ENCODE measurements at regions not wholly inside any gene's neighbourhood (a gene's known extent, or its start where the extent isn't known, plus 50 kb on each side); places are given as distances from the start of the nearest gene placed in this dataset.

- WGBS, 5 donors, result 61 to 91% (median 75%) methylated on average over 4 of the region's 4 CpGs
- TF ChIP-seq EP300 (IDR thresholded peaks at IDR 0.05) (no peak), POLR2A (IDR thresholded peaks at IDR 0.05) (no peak), POLR2AphosphoS5 (IDR thresholded peaks at IDR 0.05) (no peak), CTCF (IDR thresholded peaks at IDR 0.05) (no peak)
- Histone ChIP-seq H3K4me3 (no peak overlapping the region), H3K9me3 (no peaks in the 10 kb centered on the region), H3K27me3 (no peaks in the 10 kb centered on the region), H3K27ac (no peak overlapping the region), H3K4me1 (no peaks in the 10 kb centered on the region), H3K36me3 (no peaks in the 10 kb centered on the region)
- no peak for DNase-seq
- intact Hi-C loops (cut with DNase I; ENCODE audit: low total_unique reads), result no loop called here
Measured at GRCh38 chrX:8345473-8345872, 119.2 kb upstream of the VCX3B start.

GRCh38 chrX:8346060-8346459 is 118.6 kb upstream of the VCX3B start:
- Histone ChIP-seq H3K36me3 (no peaks in the 10 kb centered on the region), H3K4me1 (no peaks in the 10 kb centered on the region), H3K4me3 (no peak overlapping the region), H3K9me3 (no peaks in the 10 kb centered on the region), H3K27ac (no peak overlapping the region), H3K27me3 (no peaks in the 10 kb centered on the region)
- intact Hi-C loops (cut with DNase I; ENCODE audit: low total_unique reads), result no loop called here
- TF ChIP-seq CTCF (IDR thresholded peaks at IDR 0.05) (no peak), POLR2A (IDR thresholded peaks at IDR 0.05) (no peak), EP300 (IDR thresholded peaks at IDR 0.05) (no peak), POLR2AphosphoS5 (IDR thresholded peaks at IDR 0.05) (no peak)
- DNase-seq, result no peak
- 95 to 100% (median 98%) methylated on average over 1 of the region's 1 CpG; no CpG with 5 or more reads in 1 of the 5 donors for WGBS, 5 donors

GRCh38 chrX:8346892-8347291 is 117.7 kb upstream of the VCX3B start:
- Histone ChIP-seq H3K9me3 (no peaks in the 10 kb centered on the region), H3K4me1 (no peaks in the 10 kb centered on the region), H3K27me3 (no peaks in the 10 kb centered on the region), H3K27ac (no peak overlapping the region), H3K36me3 (no peaks in the 10 kb centered on the region), H3K4me3 (no peak overlapping the region)
- TF ChIP-seq EP300 (IDR thresholded peaks at IDR 0.05) (no peak), POLR2AphosphoS5 (IDR thresholded peaks at IDR 0.05) (no peak), POLR2A (IDR thresholded peaks at IDR 0.05) (no peak), CTCF (IDR thresholded peaks at IDR 0.05) (no peak)
- 64 to 76% (median 69%) methylated on average over 2 to 3 of the region's 3 CpGs for WGBS, 5 donors
- peak in 1 of 2 donors; percentile 9 for DNase-seq
- intact Hi-C loops (cut with DNase I; ENCODE audit: low total_unique reads), result no loop called here

- DNase-seq, result no peak
- Histone ChIP-seq H3K36me3 (no peaks in the 10 kb centered on the region), H3K27me3 (no peaks in the 10 kb centered on the region), H3K4me1 (no peaks in the 10 kb centered on the region), H3K27ac (no peak overlapping the region), H3K4me3 (no peak overlapping the region), H3K9me3 (no peaks in the 10 kb centered on the region)
- TF ChIP-seq POLR2A (IDR thresholded peaks at IDR 0.05) (no peak), CTCF (IDR thresholded peaks at IDR 0.05) (no peak), POLR2AphosphoS5 (IDR thresholded peaks at IDR 0.05) (no peak), EP300 (IDR thresholded peaks at IDR 0.05) (no peak)
- intact Hi-C loops (cut with DNase I; ENCODE audit: low total_unique reads), result no loop called here
- WGBS, 5 donors, result 65 to 100% (median 82%) methylated on average over 1 of the region's 1 CpG
Measured at GRCh38 chrX:8349816-8350544, 114.7 kb upstream of the VCX3B start.

Measured in stomach (tissue), 8 donors.